Activated T-cell treated with anti-CD3 and anti-CD28 coated beads, Interleukin-2, amount 50 U/mL, for 48 hours (primary cell): ENCODE measurements at regions not wholly inside any gene's neighbourhood (a gene's known extent, or its start where the extent isn't known, plus 50 kb on each side); places are given as distances from the start of the nearest gene placed in this dataset.
A peak's percentile ranks its signal among the peaks of the same experiment; 100 is the strongest.

Experiments used
- DNase-seq, 2 experiments: peaks; one replicate each; pipeline ENCODE4 v3.0.0-alpha.2; 2020

DNA sequence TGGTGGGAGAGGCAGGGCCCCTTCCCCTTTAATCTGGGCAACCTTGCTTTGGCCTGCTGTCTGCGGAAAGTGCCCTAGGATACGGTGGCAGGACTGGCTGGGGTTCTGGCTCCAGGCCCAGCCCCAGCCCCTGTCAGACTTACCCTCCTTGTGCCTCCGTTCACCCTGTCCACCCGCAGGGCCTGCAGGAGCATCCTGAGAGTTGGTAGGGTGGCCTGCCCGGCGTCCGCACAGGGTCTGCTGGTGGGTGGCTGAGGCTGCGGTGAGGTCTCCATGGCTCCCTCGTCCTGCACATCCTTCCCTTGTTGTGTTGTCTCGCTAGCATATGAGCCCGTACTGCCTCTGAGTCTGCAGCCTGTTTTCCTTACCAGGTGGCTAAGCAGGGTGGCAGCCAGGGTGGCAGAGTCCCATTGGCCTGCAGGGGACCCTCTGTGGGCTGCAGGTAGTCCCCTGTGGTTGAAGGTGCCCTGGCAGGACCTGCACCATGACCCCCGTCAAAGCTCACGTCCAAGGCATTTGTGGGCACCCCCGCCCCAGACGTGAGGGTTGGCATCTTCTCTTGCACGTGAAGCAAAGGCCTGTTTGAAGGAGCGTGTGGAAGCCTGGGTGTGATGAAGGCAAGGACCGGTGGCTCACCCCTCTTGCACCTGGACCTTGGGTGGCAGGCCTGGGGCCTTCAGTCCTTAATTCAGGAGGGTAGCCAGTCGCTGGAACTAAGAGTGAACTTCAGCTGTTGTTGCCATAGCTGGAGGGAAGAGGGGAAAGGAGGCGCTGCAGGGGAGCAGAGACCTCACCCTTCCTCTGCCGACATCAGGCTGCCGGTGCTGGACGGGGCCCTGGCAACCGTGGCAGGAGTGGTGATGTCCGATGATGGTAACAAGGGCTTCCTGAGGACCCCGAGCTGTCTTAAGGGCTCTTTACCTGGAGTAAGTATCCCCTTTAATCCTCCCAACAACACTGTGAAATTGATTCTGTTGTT is 293.7 kb downstream of the SEC14L1 start:
- DNase-seq = peak; percentile 54 to 55

DNA sequence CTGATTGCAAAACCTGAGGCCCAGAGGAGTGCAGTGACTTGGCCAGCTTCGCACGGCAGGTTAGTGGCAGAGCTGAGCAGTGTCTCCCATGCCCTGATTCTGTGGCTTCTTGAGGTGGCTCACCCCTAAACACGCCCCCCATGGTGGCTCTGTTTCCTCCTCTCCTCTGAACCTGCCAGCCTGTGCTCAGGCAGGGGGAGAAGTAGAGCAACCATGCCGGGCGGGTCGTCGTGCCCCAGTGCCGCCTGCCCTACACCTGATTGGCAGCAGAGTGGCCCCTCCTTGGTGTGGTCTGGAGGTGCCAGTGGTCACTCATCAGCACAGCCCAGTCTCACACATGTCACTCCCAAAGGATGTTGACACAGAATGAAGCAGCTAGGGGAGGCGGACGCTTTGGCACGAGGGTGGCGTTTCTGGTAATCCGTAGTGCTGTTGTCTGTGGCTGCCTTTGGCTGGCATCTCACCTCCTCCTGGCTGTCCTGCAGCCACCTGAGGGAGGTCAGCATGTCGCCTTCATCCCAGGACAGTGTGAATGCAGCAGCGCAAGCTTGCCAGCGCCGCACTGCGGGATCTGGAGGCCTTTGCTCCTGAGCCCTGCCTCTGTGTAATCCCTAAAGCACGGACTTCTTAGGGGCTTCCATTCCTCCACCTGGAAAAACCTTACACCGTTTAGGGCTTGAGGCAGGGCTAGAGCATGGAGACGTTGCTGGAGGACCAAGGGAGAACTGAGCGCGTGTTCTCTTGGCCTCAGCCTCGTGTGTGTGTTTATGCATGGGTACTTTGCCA is 294.7 kb downstream of the SEC14L1 start:
- peak; percentile 59 to 67 for DNase-seq

- peak; percentile 41 to 49 for DNase-seq
Measured at GRCh38 chr17:77436058-77436442, 295.3 kb downstream of the SEC14L1 start.

DNA sequence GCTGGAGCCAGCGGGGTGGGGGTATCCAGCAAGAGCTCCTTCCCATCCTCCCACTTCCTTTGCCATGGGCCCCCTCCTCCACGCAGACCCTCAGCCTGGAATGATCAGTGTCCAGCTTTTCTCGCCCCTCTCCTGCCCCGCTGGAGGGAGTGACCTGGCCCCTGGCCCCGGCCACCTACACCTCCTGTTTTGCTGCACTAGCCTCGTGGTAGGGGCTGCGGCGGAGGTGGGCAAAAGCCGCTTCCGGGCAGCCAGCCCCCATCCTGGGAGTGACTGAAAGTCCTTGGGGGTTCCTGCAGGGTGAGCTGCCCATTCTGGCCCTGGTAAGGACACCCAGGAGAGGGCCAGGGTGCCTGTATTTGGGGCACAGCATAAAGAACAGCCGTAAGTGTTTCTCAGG is 295.7 kb downstream of the SEC14L1 start:
- peak in 1 of 2 experiments; percentile 24 for DNase-seq

DNA sequence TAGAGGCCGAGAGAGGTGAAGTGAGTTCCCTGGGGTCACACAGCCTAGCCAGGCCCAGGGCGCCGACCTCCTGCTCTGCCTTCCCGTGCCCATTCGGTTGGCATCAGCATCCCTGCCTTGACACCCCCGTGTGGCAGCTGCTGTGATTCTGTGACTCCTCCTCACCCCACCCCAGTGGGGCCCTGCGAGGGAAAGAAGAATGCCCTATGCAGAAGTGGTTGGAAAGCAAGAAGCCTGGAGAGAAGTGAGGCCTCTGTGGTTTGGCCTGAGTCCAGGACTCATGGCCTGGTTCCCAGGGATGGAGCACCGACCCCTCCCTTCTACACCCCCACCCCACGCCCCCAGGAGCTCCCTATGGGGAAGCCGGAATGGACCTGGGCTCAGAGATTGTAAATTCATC is 296.2 kb downstream of the SEC14L1 start:
- peak in 1 of 2 experiments; percentile 49 for DNase-seq

DNA sequence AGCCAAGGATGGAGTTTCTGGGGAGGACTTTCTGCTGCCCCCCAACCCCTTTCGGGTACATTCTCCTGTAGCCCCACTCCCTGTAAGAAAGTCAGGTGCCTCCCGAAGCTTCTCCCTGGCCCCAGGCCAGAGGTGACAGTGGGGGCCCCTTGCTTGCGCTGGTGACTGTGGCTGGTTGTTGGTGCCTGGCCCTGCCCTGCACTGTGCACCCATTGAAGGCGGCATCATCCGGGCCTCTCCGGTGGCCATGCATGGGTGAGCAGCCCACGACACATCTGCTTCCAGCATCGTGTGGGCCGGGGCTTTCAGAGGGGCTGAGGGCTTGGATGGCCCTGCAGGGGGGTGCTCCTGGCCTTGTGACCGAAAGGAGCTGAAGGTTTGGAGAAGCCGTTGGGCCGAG is 297.0 kb downstream of the SEC14L1 start:
- DNase-seq = no peak

- DNase-seq = no peak
Measured at GRCh38 chr17:77438241-77439188, 297.7 kb downstream of the SEC14L1 start.

DNA sequence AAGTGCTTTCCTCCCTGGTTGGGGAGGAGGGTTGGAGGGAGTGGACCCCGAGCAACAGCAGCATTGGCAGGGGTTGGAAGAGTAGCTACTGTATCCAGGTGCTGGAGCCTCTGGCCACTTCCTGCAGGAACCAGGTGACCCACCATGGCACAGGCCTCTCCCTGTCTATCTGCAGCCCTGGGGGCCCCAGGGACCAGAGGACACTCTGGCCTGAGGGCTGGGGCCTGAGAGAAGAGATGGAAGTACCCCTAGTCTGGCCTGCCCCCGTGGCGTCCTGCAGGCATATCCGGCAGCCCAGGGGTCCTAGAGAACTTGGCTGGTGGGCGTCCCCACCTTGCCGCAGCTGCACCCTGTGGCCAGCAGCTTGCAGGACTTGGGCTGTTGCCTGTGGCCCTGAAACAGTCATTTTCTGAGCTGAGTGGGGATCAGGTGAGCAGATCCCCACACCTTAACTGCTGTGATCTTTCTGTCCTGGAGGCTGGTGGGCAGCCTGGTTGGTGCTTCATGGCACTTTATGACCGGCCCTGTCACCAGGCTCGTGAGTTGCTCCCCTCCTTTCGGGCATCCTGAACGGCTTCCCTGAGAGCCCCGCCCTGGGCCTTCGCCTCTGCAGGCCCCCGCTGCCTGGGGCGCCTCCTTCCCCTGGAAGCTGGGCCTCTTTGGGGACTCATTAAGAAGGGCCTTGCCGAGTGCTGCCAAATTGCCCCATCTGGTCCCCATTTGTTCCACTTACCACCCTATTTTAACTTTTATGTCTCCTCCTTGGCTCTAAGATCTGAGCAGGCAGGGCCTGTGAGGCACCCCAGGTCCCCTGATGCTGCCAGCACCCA is 298.6 kb downstream of the SEC14L1 start:
- DNase-seq = peak in 1 of 2 experiments; percentile 60

DNA sequence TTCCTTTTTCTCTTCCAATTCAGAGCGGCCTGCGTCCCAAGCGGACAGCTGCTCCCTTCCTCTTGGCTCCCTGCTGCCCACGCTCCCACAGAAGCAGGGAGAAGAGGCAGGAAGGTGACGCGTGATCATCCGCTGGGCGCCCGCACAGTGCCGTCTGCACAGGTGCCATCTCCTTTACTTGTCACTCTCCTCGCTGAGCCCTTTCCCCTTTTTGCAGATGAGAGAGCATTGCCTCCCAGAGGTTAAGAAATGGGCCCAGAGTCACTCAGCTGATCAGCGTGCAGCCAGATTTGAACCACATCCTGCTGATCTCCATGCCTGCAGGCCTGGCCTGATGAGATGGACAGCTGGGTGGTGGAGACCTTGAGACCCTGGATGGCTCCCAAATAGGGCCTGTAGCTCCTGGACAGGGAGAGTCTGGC is 299.8 kb downstream of the SEC14L1 start:
- peak; percentile 63 to 67 for DNase-seq

DNA sequence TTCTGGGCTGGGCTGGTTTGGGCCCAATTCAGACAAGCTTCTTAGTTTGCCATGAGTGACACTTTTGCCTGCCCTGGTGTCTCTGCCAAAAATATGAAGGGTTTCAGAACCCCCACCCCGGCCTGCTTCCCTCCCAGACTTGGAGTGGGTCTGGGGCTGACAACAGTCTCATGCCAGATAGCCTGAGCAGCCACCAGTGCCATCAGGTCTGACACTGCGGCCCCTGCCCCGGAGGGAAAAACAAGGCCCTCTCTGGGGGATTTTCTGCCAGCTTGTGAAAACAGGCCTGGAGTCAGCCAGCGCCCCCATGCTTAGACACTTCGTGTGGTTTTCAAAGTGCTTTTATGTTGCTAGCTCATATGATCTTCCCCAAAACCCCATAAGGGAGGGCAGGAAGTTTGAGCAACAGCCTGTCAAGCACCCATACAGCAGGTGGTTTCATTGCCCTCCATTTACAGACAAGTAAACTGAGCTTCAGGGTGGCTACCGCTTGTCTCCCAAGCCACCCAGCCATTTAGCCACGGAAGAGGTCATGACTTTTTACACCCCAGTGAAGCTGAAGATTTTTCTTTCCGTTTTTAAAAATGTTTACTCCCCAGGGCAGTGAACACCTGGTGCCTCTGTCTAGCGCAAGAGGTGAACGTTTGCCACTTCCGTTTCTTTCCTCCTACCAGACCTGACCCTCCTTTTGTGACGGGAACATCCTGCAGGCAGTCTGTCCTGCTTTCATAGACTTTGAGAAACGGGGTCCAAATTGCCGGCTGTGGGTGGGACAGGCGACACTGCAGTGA is 300.6 kb downstream of the SEC14L1 start:
- peak; percentile 81 to 82 for DNase-seq

DNA sequence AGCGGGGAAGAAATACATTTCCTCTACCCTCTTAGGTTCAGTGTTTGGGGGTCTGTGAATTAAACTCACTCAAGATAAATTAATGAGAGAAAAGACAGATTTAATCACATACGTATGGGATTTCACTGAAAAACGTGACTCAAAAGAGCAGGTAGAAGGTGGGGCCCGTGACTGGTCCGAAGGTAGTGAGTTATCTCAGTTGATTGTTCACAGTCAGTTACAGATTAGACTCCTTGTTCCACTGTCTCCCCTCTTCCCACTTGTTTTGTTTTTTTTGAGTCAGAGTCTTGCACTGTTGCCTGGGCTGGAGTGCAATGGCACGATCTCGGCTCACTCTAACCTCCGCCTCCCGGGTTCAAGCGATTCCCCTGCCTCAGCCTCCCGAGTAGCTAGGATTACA is 301.2 kb downstream of the SEC14L1 start:
- peak; percentile 66 to 68 for DNase-seq

GRCh38 chr17:77442976-77443747 is 302.4 kb downstream of the SEC14L1 start:
- DNase-seq = peak in 1 of 2 experiments; percentile 34

- peak in 1 of 2 experiments; percentile 32 for DNase-seq
Measured at GRCh38 chr17:77443748-77444260, 303.0 kb downstream of the SEC14L1 start.

DNA sequence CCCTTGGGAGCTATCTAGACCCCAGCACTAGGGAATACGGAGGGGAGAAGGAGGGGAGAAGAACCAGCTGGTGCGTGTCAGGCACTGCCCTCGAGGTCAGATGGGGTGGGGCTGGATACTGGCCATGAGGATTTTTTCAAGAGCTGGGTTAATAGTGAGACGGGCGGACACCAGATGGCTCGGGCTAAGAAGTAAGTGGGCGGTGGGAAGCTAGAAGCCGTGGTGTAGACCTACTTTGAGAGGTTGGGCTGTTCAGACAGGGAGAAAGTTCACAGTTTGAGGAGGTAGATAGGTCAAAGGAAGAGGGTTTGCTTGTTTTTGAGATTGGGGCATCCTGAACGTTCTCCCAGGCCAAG is 303.8 kb downstream of the SEC14L1 start:
- no peak for DNase-seq

- peak; percentile 80 to 82 for DNase-seq
Measured at GRCh38 chr17:77444984-77445759, 304.4 kb downstream of the SEC14L1 start.

DNA sequence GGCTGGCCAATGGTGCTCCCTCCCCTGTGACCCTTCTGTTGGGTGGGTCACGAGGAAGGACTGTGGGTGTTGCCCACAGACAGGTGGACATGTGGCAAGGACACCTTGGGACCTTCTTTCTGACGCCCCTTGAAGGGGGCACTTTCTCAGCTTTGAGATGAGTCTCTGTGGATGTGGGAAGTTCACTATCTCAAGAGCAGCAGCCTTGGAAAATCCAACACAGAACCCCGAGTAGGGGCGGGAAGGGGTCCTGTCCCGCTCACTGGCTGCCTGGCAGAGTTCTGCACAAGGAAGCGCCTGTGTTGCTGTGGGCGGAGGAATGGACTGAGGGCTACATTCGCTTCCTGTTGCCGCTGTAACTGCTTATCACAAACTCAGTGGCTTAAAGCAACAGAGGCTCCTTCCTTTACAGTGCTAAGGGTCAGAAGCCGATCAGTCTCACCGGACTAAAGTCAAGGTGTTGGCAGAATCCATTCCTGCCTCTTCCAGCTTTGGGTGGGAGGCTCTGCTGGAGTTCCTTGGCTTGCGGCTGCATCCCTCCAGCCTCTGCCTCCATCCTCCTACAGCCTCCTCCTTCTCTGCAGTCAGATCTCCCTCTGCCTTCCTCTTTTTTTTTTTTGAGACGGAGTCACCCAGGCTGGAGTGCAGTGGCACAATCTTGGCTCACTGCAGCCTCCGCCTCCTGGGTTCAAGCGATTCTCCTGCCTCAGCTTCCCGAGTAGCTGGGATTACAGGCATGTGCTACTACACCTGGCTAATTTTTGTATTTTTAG is 305.2 kb downstream of the SEC14L1 start:
- peak in 1 of 2 experiments; percentile 76 for DNase-seq

- DNase-seq = no peak
Measured at GRCh38 chr17:77446940-77447634, 306.3 kb downstream of the SEC14L1 start.
